ENCODE measurements at regions not wholly inside any gene's neighbourhood (a gene's known extent, or its start where the extent isn't known, plus 50 kb on each side); places are given as distances from the start of the nearest gene placed in this dataset.
A peak's percentile ranks its signal among the peaks of the same experiment; 100 is the strongest.

DNA sequence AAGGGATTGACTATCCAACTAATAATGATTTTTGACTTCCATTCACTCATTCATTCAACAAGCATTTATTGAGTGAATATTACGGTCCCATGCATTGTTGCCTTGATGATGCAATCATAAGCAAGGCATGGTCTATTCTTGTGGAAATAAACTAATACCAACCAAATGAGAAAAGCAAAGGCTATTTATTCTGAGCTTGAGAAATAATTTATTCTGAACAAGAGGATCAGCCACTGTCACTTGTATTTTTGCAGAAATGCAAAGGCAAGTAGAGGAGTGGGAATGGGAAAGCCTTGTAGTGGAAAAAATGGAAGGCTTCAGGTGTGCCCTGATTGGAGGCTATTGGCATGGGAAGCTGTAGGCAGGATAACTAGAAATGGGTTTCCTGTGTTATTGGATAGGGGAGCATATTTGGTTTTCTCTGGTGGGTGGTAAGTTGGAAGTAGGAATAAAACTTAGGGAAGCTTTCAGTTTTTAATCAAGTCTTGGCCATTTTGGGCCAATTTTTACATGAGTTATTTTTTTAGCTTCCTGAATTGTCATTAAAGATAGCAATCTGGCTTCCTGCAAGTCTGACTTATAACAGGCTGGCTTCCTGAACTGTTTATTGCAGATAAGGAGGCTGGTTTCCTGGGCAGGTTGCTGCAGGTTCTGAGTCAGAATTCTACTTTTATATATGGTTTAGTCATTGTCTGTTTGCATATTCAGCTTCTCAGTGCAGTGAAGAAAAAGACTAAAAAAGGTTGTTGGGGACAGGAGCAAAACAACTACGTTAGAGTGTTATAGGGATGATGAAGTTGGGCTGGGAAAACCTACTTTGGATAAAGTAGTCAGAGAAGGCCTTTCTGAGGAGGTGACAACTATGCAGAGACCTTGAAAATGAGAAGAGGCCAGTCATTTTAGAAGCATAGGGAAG is 106.7 kb downstream of the APIP start:
- Histone ChIP-seq H3K36me3 (ENCODE audit: control insufficient read depth, insufficient read depth, low read length) (no peaks in the 10 kb centered on the region), H3K27me3 (ENCODE audit: control insufficient read depth, insufficient read depth, low read length, poor library complexity, severe bottlenecking) (no peaks in the 10 kb centered on the region), H3K9ac (ENCODE audit: extremely low read depth, low read length, poor library complexity, severe bottlenecking) (no peak overlapping the region), H3K4me1 (ENCODE audit: control insufficient read depth, insufficient read depth, low read length) (peaks cover 12% of the 10 kb centered on the region), H3K4me3 (ENCODE audit: low read length) (no peak overlapping the region), H3K27ac (ENCODE audit: low read depth, low read length) (no peak overlapping the region), H3K9me3 (ENCODE audit: control insufficient read depth, low read length) (peaks cover 30% of the 10 kb centered on the region)
- WGBS, 2 experiments (ENCODE audit: insufficient coverage in 1 of 2, insufficient read length in 1 of 2), result 84 to 90% methylated on average over 2 of the region's 2 CpGs
- DNase-seq, result no peak
- Mint-ChIP-seq H3K36me3 (ENCODE audit: low read depth) (peaks cover 27% of the 10 kb centered on the region), H3K27me3 (ENCODE audit: insufficient read depth) (no peaks in the 10 kb centered on the region), H3K4me1 (peaks cover 30% of the 10 kb centered on the region), H3K9me3 (peaks cover 18% of the 10 kb centered on the region), H3K27ac (no peak overlapping the region), H3K4me3 (no peak overlapping the region)
- TF ChIP-seq, protein P1, sequence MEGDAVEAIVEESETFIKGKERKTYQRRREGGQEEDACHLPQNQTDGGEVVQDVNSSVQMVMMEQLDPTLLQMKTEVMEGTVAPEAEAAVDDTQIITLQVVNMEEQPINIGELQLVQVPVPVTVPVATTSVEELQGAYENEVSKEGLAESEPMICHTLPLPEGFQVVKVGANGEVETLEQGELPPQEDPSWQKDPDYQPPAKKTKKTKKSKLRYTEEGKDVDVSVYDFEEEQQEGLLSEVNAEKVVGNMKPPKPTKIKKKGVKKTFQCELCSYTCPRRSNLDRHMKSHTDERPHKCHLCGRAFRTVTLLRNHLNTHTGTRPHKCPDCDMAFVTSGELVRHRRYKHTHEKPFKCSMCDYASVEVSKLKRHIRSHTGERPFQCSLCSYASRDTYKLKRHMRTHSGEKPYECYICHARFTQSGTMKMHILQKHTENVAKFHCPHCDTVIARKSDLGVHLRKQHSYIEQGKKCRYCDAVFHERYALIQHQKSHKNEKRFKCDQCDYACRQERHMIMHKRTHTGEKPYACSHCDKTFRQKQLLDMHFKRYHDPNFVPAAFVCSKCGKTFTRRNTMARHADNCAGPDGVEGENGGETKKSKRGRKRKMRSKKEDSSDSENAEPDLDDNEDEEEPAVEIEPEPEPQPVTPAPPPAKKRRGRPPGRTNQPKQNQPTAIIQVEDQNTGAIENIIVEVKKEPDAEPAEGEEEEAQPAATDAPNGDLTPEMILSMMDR (conservative IDR thresholded peaks at IDR 0.05), result no peak

DNA sequence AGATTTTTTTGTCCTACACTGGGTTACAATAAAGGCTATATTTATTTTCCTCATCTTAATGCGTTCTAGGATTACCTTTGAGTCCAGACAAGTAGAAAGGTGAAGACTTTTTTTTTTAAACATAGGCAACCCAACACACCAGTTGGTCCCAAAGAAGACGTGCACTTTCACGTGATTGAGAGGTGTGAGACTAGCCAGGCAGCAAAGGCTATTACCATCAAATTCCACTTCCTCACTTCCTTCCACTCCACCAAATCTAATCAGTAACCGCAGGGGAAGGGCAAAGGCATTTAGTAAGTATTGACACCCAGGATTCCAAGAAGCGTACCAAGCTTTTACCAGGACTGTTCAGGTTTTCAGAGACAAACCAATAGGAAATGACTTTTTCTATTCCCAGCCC is 109.3 kb downstream of the APIP start:
- TF ChIP-seq, protein P1 (conservative IDR thresholded peaks at IDR 0.05), result no peak
- no peaks in the 10 kb centered on the region for H3K36me3 ChIP-seq (ENCODE audit: control insufficient read depth, insufficient read depth, low read length)
- DNase-seq, result peak; percentile 61
- Mint-ChIP-seq H3K27me3 (ENCODE audit: insufficient read depth) (no peaks in the 10 kb centered on the region), H3K4me1 (peaks cover 30% of the 10 kb centered on the region), H3K36me3 (ENCODE audit: low read depth) (peaks cover 13% of the 10 kb centered on the region), H3K27ac (peak overlapping the region; percentile 6), H3K4me3 (no peak overlapping the region), H3K9me3 (peaks cover 1% of the 10 kb centered on the region)
- H3K4me3 ChIP-seq (ENCODE audit: low read length), result peak overlapping the region; percentile 56
- H3K9ac ChIP-seq (ENCODE audit: extremely low read depth, low read length, poor library complexity, severe bottlenecking), result no peak overlapping the region
- peaks cover 12% of the 10 kb centered on the region for H3K4me1 ChIP-seq (ENCODE audit: control insufficient read depth, insufficient read depth, low read length)
- H3K27ac ChIP-seq (ENCODE audit: low read depth, low read length), result no peak overlapping the region
- no peaks in the 10 kb centered on the region for H3K27me3 ChIP-seq (ENCODE audit: control insufficient read depth, insufficient read depth, low read length, poor library complexity, severe bottlenecking)
- peaks cover 9% of the 10 kb centered on the region for H3K9me3 ChIP-seq (ENCODE audit: control insufficient read depth, low read length)
- 59% methylated on average over 5 of the region's 5 CpGs; no CpG with 5 or more reads in 1 of the 2 experiments for WGBS, 2 experiments (ENCODE audit: insufficient coverage in 1 of 2, insufficient read length in 1 of 2)

DNA sequence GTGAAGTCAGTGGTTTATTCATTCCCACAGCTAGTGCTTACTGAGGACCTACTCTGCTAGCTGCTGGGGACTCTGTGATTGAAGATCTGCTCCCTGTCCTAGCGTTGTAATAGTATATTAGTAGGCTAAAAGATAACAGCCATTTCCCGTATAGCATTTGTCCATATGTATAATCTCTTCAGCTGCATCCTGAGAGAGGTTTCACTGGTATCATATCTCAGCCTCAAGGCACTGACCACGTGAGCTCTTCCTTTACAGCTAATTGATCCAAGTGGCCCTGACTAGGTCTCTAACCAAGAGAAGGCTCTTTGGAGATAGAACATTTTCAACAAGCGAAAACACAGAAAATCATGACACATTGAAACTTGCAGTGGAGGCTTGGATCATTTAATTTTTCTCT is 110.2 kb downstream of the APIP start:
- Mint-ChIP-seq H3K27me3 (ENCODE audit: insufficient read depth) (no peaks in the 10 kb centered on the region), H3K4me1 (peaks cover 30% of the 10 kb centered on the region), H3K9me3 (no peaks in the 10 kb centered on the region), H3K27ac (no peak overlapping the region), H3K4me3 (no peak overlapping the region), H3K36me3 (ENCODE audit: low read depth) (peaks cover 7% of the 10 kb centered on the region)
- H3K9ac ChIP-seq (ENCODE audit: extremely low read depth, low read length, poor library complexity, severe bottlenecking), result no peak overlapping the region
- 80 to 92% methylated on average over 3 to 4 of the region's 4 CpGs for WGBS, 2 experiments (ENCODE audit: insufficient coverage in 1 of 2, insufficient read length in 1 of 2)
- no peaks in the 10 kb centered on the region for H3K9me3 ChIP-seq (ENCODE audit: control insufficient read depth, low read length)
- H3K27me3 ChIP-seq (ENCODE audit: control insufficient read depth, insufficient read depth, low read length, poor library complexity, severe bottlenecking), result no peaks in the 10 kb centered on the region
- no peaks in the 10 kb centered on the region for H3K36me3 ChIP-seq (ENCODE audit: control insufficient read depth, insufficient read depth, low read length)
- no peak overlapping the region for H3K27ac ChIP-seq (ENCODE audit: low read depth, low read length)
- DNase-seq, result no peak
- peaks cover 12% of the 10 kb centered on the region for H3K4me1 ChIP-seq (ENCODE audit: control insufficient read depth, insufficient read depth, low read length)
- H3K4me3 ChIP-seq (ENCODE audit: low read length), result no peak overlapping the region
- TF ChIP-seq, protein P1 (conservative IDR thresholded peaks at IDR 0.05), result no peak
